PC-9 (cell line): ENCODE measurements at regions not wholly inside any gene's neighbourhood (a gene's known extent, or its start where the extent isn't known, plus 50 kb on each side); places are given as distances from the start of the nearest gene placed in this dataset.

Source experiments
- BruUV-seq: library from RNA; stranded (reverse); fragments of 400-500 nt; replicated peaks from 2 replicates; lab custom pipeline; 2021; lab: Mats Ljungman, UMichigan
- CTCF ChIA-PET: fragments of 300-600 bp; sonication (Branson Sonifier 250); formaldehyde crosslinking; loops from one replicate; lab custom pipeline; 2022; ENCODE audit warnings: antibody characterized with exemption; lab: Charles Lee
- POLR2A ChIA-PET: fragments of 300-600 bp; sonication (Branson Sonifier 250); formaldehyde crosslinking; loops from one replicate; lab custom pipeline; 2022; ENCODE audit warnings: antibody characterized with exemption; ENCODE audit not compliant: unreplicated experiment; lab: Charles Lee
- DNase-seq, 2 experiments: peaks; one replicate each; pipeline versions ENCODE4 v3.0.0 to v3.0.0-alpha.2; 2015 to 2022; ENCODE audit warnings: mixed read lengths in 1 of 2
- H2AFZ ChIP-seq: fragments of 200-600 bp; sonication (generic); 2 replicates; pipeline ENCODE4 v1.8.1; 2017; ENCODE audit warnings: antibody characterized with exemption
- H3F3A ChIP-seq: fragments of 200-600 bp; sonication (generic); 2 replicates; pipeline ENCODE4 v1.8.1; 2017; ENCODE audit warnings: antibody characterized with exemption, mild to moderate bottlenecking, low read depth; ENCODE audit not compliant: insufficient read depth
- H3K27ac ChIP-seq: fragments of 200-600 bp; sonication (generic); 2 replicates; pipeline ENCODE4 v1.6.1; 2016; ENCODE audit warnings: mixed run types
- H3K27me3 ChIP-seq: fragments of 200-600 bp; sonication (generic); 2 replicates; pipeline ENCODE4 v1.6.1; 2016; ENCODE audit warnings: low read depth, mixed run types; ENCODE audit not compliant: insufficient read depth
- H3K36me3 ChIP-seq: fragments of 200-600 bp; sonication (generic); 2 replicates; pipeline ENCODE4 v1.6.1; 2016; ENCODE audit warnings: low read depth, mixed run types
- H3K4me1 ChIP-seq: fragments of 200-600 bp; sonication (generic); replicated peaks from 2 replicates; pipeline ENCODE4 v1.6.1; 2016; ENCODE audit warnings: mixed run types; ENCODE audit not compliant: insufficient read depth
- H3K4me2 ChIP-seq: fragments of 200-600 bp; sonication (generic); 2 replicates; pipeline ENCODE4 v1.6.1; 2017; ENCODE audit warnings: mixed run types
- H3K4me3 ChIP-seq: fragments of 200-600 bp; sonication (generic); 2 replicates; pipeline ENCODE4 v1.6.1; 2016; ENCODE audit warnings: mixed run types
- H3K79me2 ChIP-seq: fragments of 200-600 bp; sonication (generic); 2 replicates; pipeline ENCODE4 v1.6.1; 2017; ENCODE audit warnings: low read depth, mixed run types
- H3K9me2 ChIP-seq: fragments of 200-600 bp; sonication (generic); 2 replicates; pipeline ENCODE4 v1.8.1; 2017; ENCODE audit warnings: mild to moderate bottlenecking; ENCODE audit not compliant: insufficient read depth
- H3K9me3 ChIP-seq: fragments of 200-600 bp; sonication (generic); 2 replicates; pipeline ENCODE4 v1.8.1; 2016; ENCODE audit warnings: low read depth; ENCODE audit not compliant: insufficient read depth
- H4K20me1 ChIP-seq: fragments of 200-600 bp; sonication (generic); 2 replicates; pipeline ENCODE4 v1.8.1; 2017; ENCODE audit not compliant: insufficient read depth
- CTCF ChIP-seq: fragments of 200-600 bp; sonication (generic); conservative IDR thresholded peaks from 2 replicates; pipeline ENCODE4 v1.6.1; 2017; ENCODE audit warnings: mixed run types, antibody characterized with exemption, mild to moderate bottlenecking, moderate library complexity
- EZH2 ChIP-seq: fragments of 200-600 bp; sonication (generic); IDR thresholded peaks from 2 replicates; pipeline ENCODE4 v1.8.0; 2017; ENCODE audit warnings: antibody characterized with exemption, low read depth
- intact Hi-C: fragments of 100-400 bp; cut with micrococcal nuclease; formaldehyde crosslinking; loops from one replicate; pipeline ENCODE4 v1.10.0; 2022; ENCODE audit not compliant: unreplicated experiment

DNA sequence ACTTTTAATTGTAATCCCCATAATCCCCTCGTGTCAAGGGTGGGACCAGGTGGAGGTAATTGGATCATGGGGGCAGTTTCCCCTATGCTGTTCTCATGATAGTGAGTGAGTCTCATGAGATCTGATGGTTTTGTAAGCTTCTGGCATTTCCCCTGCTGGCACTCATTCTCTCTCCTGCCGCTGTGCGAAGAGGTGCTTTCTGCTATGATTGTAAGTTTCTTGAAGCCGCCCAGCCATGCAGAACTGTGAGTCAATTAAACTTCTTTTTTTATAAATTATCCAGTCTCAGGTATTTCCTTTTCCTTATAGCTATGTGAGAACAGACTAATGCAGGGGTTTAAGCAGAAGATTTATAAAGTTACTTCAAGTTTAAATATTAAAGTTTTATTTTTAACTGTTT, 655.2 kb downstream of the EPHA4 start:
- H2AFZ ChIP-seq: no peak overlapping the region
- no peak for TF ChIP-seq EZH2
- TF ChIP-seq CTCF: no peak
- ChIA-PET CTCF (no interaction called here), POLR2A (no interaction called here)
- H3K9me2 ChIP-seq: no peaks in the 10 kb centered on the region; the same call in 1 of the 2 replicates
- H3K27ac ChIP-seq: no peak overlapping the region
- H3K4me2 ChIP-seq: no peak overlapping the region
- intact Hi-C loops: no loop called here
- no peaks in the 10 kb centered on the region for H3K27me3 ChIP-seq
- no peaks in the 10 kb centered on the region for H3K36me3 ChIP-seq
- H3K4me1 ChIP-seq: no peaks in the 10 kb centered on the region
- H3K4me3 ChIP-seq: no peak overlapping the region
- H4K20me1 ChIP-seq: no peaks in the 10 kb centered on the region
- H3K9me3 ChIP-seq: no peaks in the 10 kb centered on the region
- no TSS peak for BruUV-seq
- H3F3A ChIP-seq: no peaks in the 10 kb centered on the region
- no peaks in the 10 kb centered on the region for H3K79me2 ChIP-seq
- DNase-seq: no peak

- Histone ChIP-seq H3F3A (no peaks in the 10 kb centered on the region), H3K36me3 (no peaks in the 10 kb centered on the region), H3K9me3 (peaks cover 5% of the 10 kb centered on the region; the same call in 1 of the 2 replicates), H3K4me2 (no peak overlapping the region), H3K4me3 (no peak overlapping the region), H3K27me3 (no peaks in the 10 kb centered on the region), H2AFZ (no peak overlapping the region), H3K27ac (no peak overlapping the region), H3K79me2 (no peaks in the 10 kb centered on the region), H4K20me1 (no peaks in the 10 kb centered on the region), H3K4me1 (no peaks in the 10 kb centered on the region), H3K9me2 (no peaks in the 10 kb centered on the region)
- intact Hi-C loops: no loop called here
- ChIA-PET CTCF (no interaction called here), POLR2A (interaction anchor here (0.6 kb wide), 1 partner anchor 684 kb away, joined by 5 read pairs; no protein-coding TSS in a partner anchor)
- TF ChIP-seq EZH2: no peak
- no peak for TF ChIP-seq CTCF
- BruUV-seq: no TSS peak
- no peak for DNase-seq
Observed at GRCh38 chr2:220930271-220931076, 641.6 kb downstream of the EPHA4 start.

DNA sequence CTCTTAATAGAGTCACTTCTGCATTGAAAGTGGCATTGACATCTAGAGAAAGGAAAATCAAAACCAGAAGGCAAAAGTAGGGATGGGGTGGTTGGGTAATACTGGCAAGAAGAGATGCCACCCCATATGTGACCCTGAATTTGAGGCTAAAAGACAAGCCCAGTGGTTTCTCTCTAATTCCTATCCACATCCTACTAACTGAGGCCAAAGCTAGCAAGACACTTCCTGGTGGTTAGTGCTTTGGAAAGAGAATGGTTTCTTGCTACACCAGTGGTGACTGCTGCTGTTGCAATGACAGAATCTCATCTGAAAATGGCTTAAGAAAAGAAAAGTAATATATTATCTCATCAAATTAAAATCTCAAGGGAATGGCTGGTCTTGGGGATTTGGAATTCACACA, 640.6 kb downstream of the EPHA4 start:
- Histone ChIP-seq H3K27ac (no peak overlapping the region), H3K79me2 (no peaks in the 10 kb centered on the region), H3K4me3 (no peak overlapping the region), H3K9me2 (no peaks in the 10 kb centered on the region), H3K4me1 (no peaks in the 10 kb centered on the region), H3K4me2 (no peak overlapping the region), H3K9me3 (0 out of 2 replicates have a peak, but pooled peaks cover under 1% of the 10 kb centered on the region), H3F3A (no peaks in the 10 kb centered on the region), H4K20me1 (no peaks in the 10 kb centered on the region), H3K27me3 (no peaks in the 10 kb centered on the region), H3K36me3 (no peaks in the 10 kb centered on the region), H2AFZ (no peak overlapping the region)
- DNase-seq: no peak
- CTCF ChIA-PET: no interaction called here
- no TSS peak for BruUV-seq
- intact Hi-C loops: no loop called here
- POLR2A ChIA-PET: no interaction called here
- no peak for TF ChIP-seq CTCF
- no peak for TF ChIP-seq EZH2
